GM12878 (cell line): ENCODE measurements at regions not wholly inside any gene's neighbourhood (a gene's known extent, or its start where the extent isn't known, plus 50 kb on each side); places are given as distances from the start of the nearest gene placed in this dataset.

Experiments
- BCL3 ChIP-seq: IDR thresholded peaks from 2 replicates; pipeline ENCODE4 v1.6.1; 2011; ENCODE audit warnings: borderline replicate concordance, low read depth, mild to moderate bottlenecking, moderate library complexity, low read length; ENCODE audit not compliant: insufficient read depth, poor library complexity, severe bottlenecking
- CREM ChIP-seq: IDR thresholded peaks from 2 replicates; pipeline ENCODE4 v1.6.1; 2014; ENCODE audit warnings: antibody characterized with exemption, low read depth
- NRF1 ChIP-seq: conservative IDR thresholded peaks from 2 replicates; pipeline ENCODE4 v1.6.1; 2011; ENCODE audit warnings: mild to moderate bottlenecking, low read depth, low read length, improper control_type of control experiment
- RAD21 ChIP-seq: IDR thresholded peaks from 2 replicates; pipeline ENCODE4 v1.6.1; 2011; ENCODE audit warnings: mild to moderate bottlenecking, low read depth, low read length, moderate library complexity; ENCODE audit not compliant: insufficient read depth
- TF ChIP-seq, protein P1 (sequence below): IDR thresholded peaks from 2 replicates; pipeline ENCODE4 v1.6.1; 2011; ENCODE audit warnings: low read depth, low read length, improper control_type of control experiment, borderline replicate concordance

DNA sequence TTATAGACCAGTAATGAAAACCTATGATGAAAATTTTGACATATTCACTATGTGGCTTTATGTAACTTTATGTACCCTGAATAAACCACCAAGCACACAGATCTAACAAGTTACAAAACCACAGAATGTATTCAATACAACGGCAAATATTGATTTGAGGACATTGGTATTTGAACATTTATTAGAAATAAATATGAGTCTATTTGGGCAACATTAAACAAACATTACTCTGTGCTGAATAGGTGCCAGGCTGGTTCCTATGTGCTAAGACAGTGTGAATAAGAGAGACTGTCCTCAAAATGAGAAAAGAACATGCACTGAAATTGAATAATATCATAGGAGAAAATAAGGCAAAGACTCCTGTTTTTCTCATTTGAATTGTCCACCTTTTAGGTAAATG lies 1341.2 kb downstream of the PLA2G4A start:
- TF ChIP-seq NRF1, result no peak
- no peak for TF ChIP-seq CREM
- TF ChIP-seq, protein P1, sequence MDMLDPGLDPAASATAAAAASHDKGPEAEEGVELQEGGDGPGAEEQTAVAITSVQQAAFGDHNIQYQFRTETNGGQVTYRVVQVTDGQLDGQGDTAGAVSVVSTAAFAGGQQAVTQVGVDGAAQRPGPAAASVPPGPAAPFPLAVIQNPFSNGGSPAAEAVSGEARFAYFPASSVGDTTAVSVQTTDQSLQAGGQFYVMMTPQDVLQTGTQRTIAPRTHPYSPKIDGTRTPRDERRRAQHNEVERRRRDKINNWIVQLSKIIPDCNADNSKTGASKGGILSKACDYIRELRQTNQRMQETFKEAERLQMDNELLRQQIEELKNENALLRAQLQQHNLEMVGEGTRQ, result no peak
- no peak for TF ChIP-seq BCL3
- TF ChIP-seq RAD21, result no peak
